Fibroblast of lung (primary cell): ENCODE measurements at regions not wholly inside any gene's neighbourhood (a gene's known extent, or its start where the extent isn't known, plus 50 kb on each side); places are given as distances from the start of the nearest gene placed in this dataset.

Experiments used
- CTCF ChIP-seq, 2 donors: IDR thresholded peaks in 1 of 2; conservative IDR thresholded peaks in 1 of 2; 1 replicate in 1 of 2; 2 replicates in 1 of 2; pipeline ENCODE4 v1.5.1; 2011 to 2012; ENCODE audit warnings: low read length in 2 of 2, control low read depth in 1 of 2, inconsistent platforms in 1 of 2, low read depth in 1 of 2, mild to moderate bottlenecking in 1 of 2
- EZH2 ChIP-seq: IDR thresholded peaks from 2 replicates; pipeline ENCODE4 v1.5.1; 2012; ENCODE audit warnings: low read length, control low read depth, mild to moderate bottlenecking; ENCODE audit errors: missing control alignments

- TF ChIP-seq CTCF (conservative IDR thresholded peaks at IDR 0.05 in 1 of 2, IDR thresholded peaks at IDR 0.05 in 1 of 2; ENCODE audit: low read depth in 1 of 2, low read length in 2 of 2) (no peak), EZH2 (no peak)
These were observed 175.2 kb upstream of the CACNA1E start for GRCh38 chr1:181308098-181308497.
